ENCODE measurements at regions not wholly inside any gene's neighbourhood (a gene's known extent, or its start where the extent isn't known, plus 50 kb on each side); places are given as distances from the start of the nearest gene placed in this dataset.

GRCh38 chr3:70120357-70120966, 120.9 kb downstream of the SAMMSON start:
- no peak overlapping the region for H3K4me2 ChIP-seq (ENCODE audit: insufficient read depth, low read length)
- no peaks in the 10 kb centered on the region for H4K20me1 ChIP-seq (ENCODE audit: insufficient read depth, low read length)
- no peak overlapping the region for H3K4me3 ChIP-seq (ENCODE audit: insufficient read depth, low read length)
- no peaks in the 10 kb centered on the region for H3K4me1 ChIP-seq (ENCODE audit: insufficient read depth, low read length)
- no peaks in the 10 kb centered on the region for H3K36me3 ChIP-seq (ENCODE audit: insufficient read depth, low read length)
- DNase-seq (ENCODE audit: insufficient read length, low spot score, missing footprints) = peak; percentile 51
- H3K9me3 ChIP-seq (ENCODE audit: low read depth, low read length) = no peaks in the 10 kb centered on the region
- H2AFZ ChIP-seq (ENCODE audit: low read length) = no peak overlapping the region
- H3K79me2 ChIP-seq (ENCODE audit: insufficient read depth, low read length) = no peaks in the 10 kb centered on the region
- no peaks in the 10 kb centered on the region for H3K27me3 ChIP-seq (ENCODE audit: insufficient read depth, low read length)
- TF ChIP-seq CTCF (IDR thresholded peaks at IDR 0.05; ENCODE audit: extremely low read depth, low read depth, low read length) = peak; percentile 84
- no peak overlapping the region for H3K27ac ChIP-seq (ENCODE audit: low read depth, low read length)

GRCh38 chr3:70127192-70127591, 127.7 kb downstream of the SAMMSON start:
- Histone ChIP-seq H3K4me1 (ENCODE audit: insufficient read depth, low read length) (no peaks in the 10 kb centered on the region), H3K27me3 (ENCODE audit: insufficient read depth, low read length) (no peaks in the 10 kb centered on the region), H3K9me3 (ENCODE audit: low read depth, low read length) (no peaks in the 10 kb centered on the region), H2AFZ (ENCODE audit: low read length) (no peak overlapping the region), H3K4me3 (ENCODE audit: insufficient read depth, low read length) (no peak overlapping the region), H3K4me2 (ENCODE audit: insufficient read depth, low read length) (no peak overlapping the region), H3K36me3 (ENCODE audit: insufficient read depth, low read length) (no peaks in the 10 kb centered on the region), H4K20me1 (ENCODE audit: insufficient read depth, low read length) (no peaks in the 10 kb centered on the region), H3K27ac (ENCODE audit: low read depth, low read length) (no peak overlapping the region), H3K79me2 (ENCODE audit: insufficient read depth, low read length) (no peaks in the 10 kb centered on the region)
- DNase-seq (ENCODE audit: insufficient read length, low spot score, missing footprints) = no peak
- TF ChIP-seq CTCF (IDR thresholded peaks at IDR 0.05; ENCODE audit: extremely low read depth, low read depth, low read length) = no peak

- H3K36me3 ChIP-seq (ENCODE audit: insufficient read depth, low read length) = no peaks in the 10 kb centered on the region
- no peaks in the 10 kb centered on the region for H3K79me2 ChIP-seq (ENCODE audit: insufficient read depth, low read length)
- no peak overlapping the region for H2AFZ ChIP-seq (ENCODE audit: low read length)
- no peak overlapping the region for H3K27ac ChIP-seq (ENCODE audit: low read depth, low read length)
- H3K9me3 ChIP-seq (ENCODE audit: low read depth, low read length) = no peaks in the 10 kb centered on the region
- no peak for DNase-seq (ENCODE audit: insufficient read length, low spot score, missing footprints)
- no peaks in the 10 kb centered on the region for H3K4me1 ChIP-seq (ENCODE audit: insufficient read depth, low read length)
- no peak overlapping the region for H3K4me2 ChIP-seq (ENCODE audit: insufficient read depth, low read length)
- H4K20me1 ChIP-seq (ENCODE audit: insufficient read depth, low read length) = no peaks in the 10 kb centered on the region
- H3K27me3 ChIP-seq (ENCODE audit: insufficient read depth, low read length) = no peaks in the 10 kb centered on the region
- no peak for TF ChIP-seq CTCF (IDR thresholded peaks at IDR 0.05; ENCODE audit: extremely low read depth, low read depth, low read length)
- no peak overlapping the region for H3K4me3 ChIP-seq (ENCODE audit: insufficient read depth, low read length)
Measured at GRCh38 chr3:70137366-70137765, 137.8 kb downstream of the SAMMSON start.

DNA sequence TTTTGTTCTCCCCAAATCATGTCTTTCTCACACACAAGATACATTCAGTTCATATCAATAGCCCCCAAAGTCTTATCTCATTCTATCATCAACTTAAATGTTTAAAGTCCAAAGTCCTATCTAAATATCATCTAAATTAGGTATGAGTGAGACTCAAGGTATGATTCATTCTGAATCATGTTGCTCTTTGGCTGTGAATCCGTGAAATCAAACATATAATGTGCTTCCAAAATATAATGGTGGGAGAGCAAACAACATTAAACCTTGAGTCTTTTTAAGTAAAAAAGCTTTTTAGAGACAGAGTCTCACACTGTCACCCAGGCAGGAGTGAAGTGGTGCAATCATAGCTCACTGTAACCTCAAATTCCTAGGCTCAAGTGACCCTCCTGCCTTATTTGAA, 139.1 kb downstream of the SAMMSON start:
- Histone ChIP-seq H3K4me2 (ENCODE audit: insufficient read depth, low read length) (no peak overlapping the region), H3K27ac (ENCODE audit: low read depth, low read length) (no peak overlapping the region), H3K27me3 (ENCODE audit: insufficient read depth, low read length) (no peaks in the 10 kb centered on the region), H2AFZ (ENCODE audit: low read length) (no peak overlapping the region), H3K36me3 (ENCODE audit: insufficient read depth, low read length) (no peaks in the 10 kb centered on the region), H3K9me3 (ENCODE audit: low read depth, low read length) (no peaks in the 10 kb centered on the region), H3K4me3 (ENCODE audit: insufficient read depth, low read length) (no peak overlapping the region), H4K20me1 (ENCODE audit: insufficient read depth, low read length) (no peaks in the 10 kb centered on the region), H3K79me2 (ENCODE audit: insufficient read depth, low read length) (no peaks in the 10 kb centered on the region), H3K4me1 (ENCODE audit: insufficient read depth, low read length) (no peaks in the 10 kb centered on the region)
- no peak for DNase-seq (ENCODE audit: insufficient read length, low spot score, missing footprints)
- no peak for TF ChIP-seq CTCF (IDR thresholded peaks at IDR 0.05; ENCODE audit: extremely low read depth, low read depth, low read length)
